ENCODE measurements at regions not wholly inside any gene's neighbourhood (a gene's known extent, or its start where the extent isn't known, plus 50 kb on each side); places are given as distances from the start of the nearest gene placed in this dataset.

GRCh38 chr4:11286533-11286932 is 142.2 kb downstream of the HS3ST1 start:
- no peak for TF ChIP-seq CTCF (IDR thresholded peaks at IDR 0.05)
- no peak for TF ChIP-seq POLR2A (IDR thresholded peaks at IDR 0.05)
- TF ChIP-seq EP300 (IDR thresholded peaks at IDR 0.05): no peak

Measured in tibial nerve (tissue), 4 donors.